ENCODE measurements at regions not wholly inside any gene's neighbourhood (a gene's known extent, or its start where the extent isn't known, plus 50 kb on each side); places are given as distances from the start of the nearest gene placed in this dataset.
A peak's percentile ranks its signal among the peaks of the same experiment; 100 is the strongest.
"Not testable (repeated sequence)": the region's sequence is repeated elsewhere in the genome, so short reads cannot be mapped to it uniquely, and the experiment has no call there.

GRCh38 chr1:112815376-112815775 lies 100.2 kb upstream of the PPM1J start:
- Mint-ChIP-seq H3K4me1 (peaks cover 78% of the 10 kb centered on the region), H3K36me3 (peaks cover 7% of the 10 kb centered on the region), H3K27ac (peak overlapping the region; percentile 82), H3K9me3 (no peaks in the 10 kb centered on the region), H3K4me3 (no peak overlapping the region), H3K27me3 (ENCODE audit: low read depth) (no peaks in the 10 kb centered on the region)
- DNase-seq (ENCODE audit: low spot score), result no peak
- no peak for ATAC-seq
- TF ChIP-seq NFE2L1 (CRISPR knock-in tag; IDR thresholded peaks at IDR 0.05), result no peak
- no peak for TF ChIP-seq NR2C2 (CRISPR knock-in tag; IDR thresholded peaks at IDR 0.05)
- no peak for TF ChIP-seq EMX1 (CRISPR knock-in tag; IDR thresholded peaks at IDR 0.05)
- no peak for TF ChIP-seq CTCF (IDR thresholded peaks at IDR 0.05)
- no peak for TF ChIP-seq MYBL2 (CRISPR knock-in tag; IDR thresholded peaks at IDR 0.05)
- TF ChIP-seq ATF3 (CRISPR knock-in tag; conservative IDR thresholded peaks at IDR 0.05), result no peak
- no peak for TF ChIP-seq CDX4 (CRISPR knock-in tag; IDR thresholded peaks at IDR 0.05; ENCODE audit: borderline replicate concordance)
- TF ChIP-seq SMAD3 (CRISPR knock-in tag; IDR thresholded peaks at IDR 0.05; ENCODE audit: borderline replicate concordance), result no peak
- TF ChIP-seq ZNF512 (CRISPR knock-in tag; IDR thresholded peaks at IDR 0.05; ENCODE audit: borderline replicate concordance), result no peak
- TF ChIP-seq ZNF232 (CRISPR knock-in tag; IDR thresholded peaks at IDR 0.05), result no peak
- TF ChIP-seq E2F1 (CRISPR knock-in tag; IDR thresholded peaks at IDR 0.05), result no peak
- TF ChIP-seq ATF1 (CRISPR knock-in tag; IDR thresholded peaks at IDR 0.05), result no peak
- TF ChIP-seq ATF6 (CRISPR knock-in tag; IDR thresholded peaks at IDR 0.05), result no peak
- TF ChIP-seq ZNF396 (CRISPR knock-in tag; IDR thresholded peaks at IDR 0.05; ENCODE audit: borderline replicate concordance), result no peak
- no peak for TF ChIP-seq GABPB1 (CRISPR knock-in tag; IDR thresholded peaks at IDR 0.05)
- no peak for TF ChIP-seq E2F4 (CRISPR knock-in tag; IDR thresholded peaks at IDR 0.05; ENCODE audit: borderline replicate concordance, low read depth)
- ChIA-PET CTCF (interaction anchor here (1.2 kb wide), 1 partner anchor 11 kb away, joined by 5 read pairs; no protein-coding TSS in a partner anchor), POLR2A (no interaction called here)

GRCh38 chr1:112814645-112815044 lies 99.5 kb upstream of the PPM1J start:
- H3K27me3 Mint-ChIP-seq (ENCODE audit: low read depth); ATAC-seq; POLR2A ChIA-PET; H3K36me3 Mint-ChIP-seq; H3K4me3 Mint-ChIP-seq; H3K9me3 Mint-ChIP-seq; DNase-seq (ENCODE audit: low spot score): not testable (repeated sequence)
- H3K4me1 Mint-ChIP-seq, result peaks cover 85% of the 10 kb centered on the region
- CTCF ChIA-PET, result interaction anchor here (1.2 kb wide), 1 partner anchor 11 kb away, joined by 5 read pairs; no protein-coding TSS in a partner anchor
- peak overlapping the region; percentile 89 for H3K27ac Mint-ChIP-seq

Measured in WTC11 (cell line).